HG02970 (cell line): ENCODE measurements at regions not wholly inside any gene's neighbourhood (a gene's known extent, or its start where the extent isn't known, plus 50 kb on each side); places are given as distances from the start of the nearest gene placed in this dataset.
"Not testable (repeated sequence)": the region's sequence is repeated elsewhere in the genome, so short reads cannot be mapped to it uniquely, and the experiment has no call there.

Source experiments
- ATAC-seq: cut with Tn5 transposase; IDR thresholded peaks from one replicate; pipeline ENCODE4 v1.9.1; 2021; ENCODE audit warnings: mild to moderate bottlenecking, moderate library complexity, moderate number of reproducible peaks; ENCODE audit not compliant: unreplicated experiment, low FRiP score

- no peak for ATAC-seq
Measured at GRCh38 chr7:34207810-34208209, 302.5 kb downstream of the BMPER start.

- ATAC-seq = no peak
Measured at GRCh38 chr7:34208878-34209621, 303.7 kb downstream of the BMPER start.

DNA sequence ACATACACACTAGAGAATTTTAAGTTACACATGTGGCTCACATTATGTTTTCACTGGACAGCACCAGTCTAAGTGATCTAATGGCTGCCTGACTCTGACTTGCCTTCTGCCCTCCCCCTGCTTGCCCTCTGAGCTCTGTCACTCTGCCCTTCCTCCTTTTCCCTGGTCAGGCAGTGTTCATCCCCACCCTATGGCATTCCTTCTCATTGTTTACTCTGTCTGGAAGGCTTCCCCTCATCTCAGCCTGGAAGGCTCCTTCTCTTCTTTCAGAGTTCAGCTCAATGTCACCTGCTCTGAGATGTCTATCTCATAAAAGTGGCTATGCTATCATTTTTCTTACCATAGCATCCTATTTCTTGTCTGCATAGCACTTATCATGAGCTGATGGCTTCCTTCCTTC is 305.7 kb downstream of the BMPER start:
- no peak for ATAC-seq

GRCh38 chr7:34217972-34218371 is 312.6 kb downstream of the BMPER start:
- ATAC-seq = no peak

DNA sequence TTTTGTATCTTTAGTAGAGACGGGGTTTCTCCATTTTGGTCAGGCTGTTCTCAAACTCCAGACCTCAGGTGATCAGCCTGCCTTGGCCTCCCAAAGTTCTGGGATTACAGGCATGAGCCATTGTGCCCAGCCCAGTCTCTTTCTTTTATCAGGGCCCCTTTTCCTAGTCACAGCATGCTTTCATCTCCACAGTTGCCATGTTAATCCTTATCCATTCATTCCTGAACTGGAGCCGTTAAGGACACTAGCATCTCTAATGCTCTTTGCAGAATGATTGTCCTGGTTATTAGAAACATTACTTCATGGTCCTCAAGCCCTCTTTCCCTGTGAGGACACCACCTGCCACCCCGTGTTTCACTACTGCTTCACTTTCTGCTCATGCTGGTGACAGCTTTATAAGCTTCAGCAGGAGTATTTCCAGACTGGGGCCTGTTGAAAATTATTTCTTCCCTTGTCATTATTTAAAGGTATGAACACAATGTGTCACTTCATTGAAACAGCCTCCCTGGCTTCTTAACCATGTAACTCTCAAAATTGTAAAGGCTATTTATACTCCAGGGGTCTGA is 313.9 kb downstream of the BMPER start:
- no peak for ATAC-seq

DNA sequence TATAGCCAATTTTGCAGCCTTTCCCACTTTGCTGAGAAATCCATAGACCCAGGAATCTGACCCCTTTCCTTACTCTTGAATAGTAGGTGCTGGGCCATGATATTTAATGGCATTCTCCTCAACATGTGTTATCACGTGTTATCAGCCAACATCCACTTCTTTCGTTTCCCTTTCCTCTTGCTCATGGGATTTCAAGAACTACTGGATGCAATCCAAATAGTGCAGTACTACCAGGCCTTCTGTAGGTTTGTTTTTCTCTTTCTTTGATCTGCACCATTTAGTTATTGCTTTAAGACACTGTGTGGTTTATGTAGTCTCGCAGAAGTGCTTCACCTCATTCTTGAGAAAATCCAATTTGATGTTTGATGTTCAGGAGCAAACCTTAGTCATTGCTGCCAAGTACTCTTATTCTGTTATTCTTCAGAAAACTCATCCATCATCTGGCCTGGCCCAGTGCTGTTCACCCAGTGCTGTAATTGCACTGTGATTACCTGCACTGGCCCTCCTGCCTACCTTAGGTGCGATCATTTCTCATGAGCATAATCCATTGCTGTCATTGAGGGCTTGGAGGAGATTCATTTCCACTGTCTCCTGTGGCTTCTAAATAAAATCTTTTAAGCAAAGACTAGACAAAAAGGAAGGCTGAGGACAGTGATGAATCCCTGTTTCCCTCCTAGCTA is 315.3 kb downstream of the BMPER start:
- no peak for ATAC-seq

GRCh38 chr7:34222316-34222715 is 317.0 kb downstream of the BMPER start:
- no peak for ATAC-seq

GRCh38 chr7:34222722-34223121 is 317.4 kb downstream of the BMPER start:
- no peak for ATAC-seq

DNA sequence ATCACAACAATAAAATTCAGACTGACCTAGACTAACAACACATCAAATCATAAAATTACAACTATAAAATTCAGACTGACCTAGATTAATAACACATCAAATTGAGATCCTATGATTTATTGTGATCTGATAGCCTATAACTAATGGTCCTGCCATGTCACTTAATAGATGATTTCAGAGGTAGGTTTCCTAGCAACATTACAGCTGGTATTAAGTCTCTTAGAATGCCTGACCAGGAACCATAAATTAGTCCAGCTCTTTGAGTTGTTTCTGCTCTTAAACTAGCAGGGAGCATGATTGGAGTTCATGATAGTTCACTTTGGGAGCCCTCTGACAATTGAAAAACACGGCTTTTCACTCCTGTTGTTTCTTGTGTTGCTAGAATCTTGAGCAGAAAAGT is 318.9 kb downstream of the BMPER start:
- ATAC-seq = no peak

GRCh38 chr7:34225193-34225592 is 319.9 kb downstream of the BMPER start:
- no peak for ATAC-seq

- no peak for ATAC-seq
Measured at GRCh38 chr7:34227525-34227924, 322.2 kb downstream of the BMPER start.

DNA sequence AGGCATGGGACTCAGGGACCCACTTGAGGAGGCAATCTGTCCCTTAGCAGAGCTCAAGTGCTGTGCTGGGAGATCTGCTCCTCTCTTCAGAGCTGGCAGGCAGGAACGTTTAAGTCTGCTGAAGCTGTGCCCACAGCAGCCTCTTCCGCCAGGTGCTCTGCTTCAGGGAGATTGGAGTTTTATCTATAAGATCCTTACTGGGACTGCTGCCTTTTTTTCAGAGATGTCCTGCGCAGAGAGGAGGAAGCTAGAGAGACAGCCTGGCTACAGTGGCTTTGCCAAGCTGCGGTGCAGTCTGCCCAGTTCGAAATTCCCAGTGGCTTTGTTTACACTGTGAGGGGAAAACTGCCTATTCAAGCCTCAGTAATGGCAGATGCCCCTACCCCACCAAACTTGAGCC is 329.8 kb downstream of the BMPER start:
- not testable (repeated sequence) for ATAC-seq

- no peak for ATAC-seq
Measured at GRCh38 chr7:34236057-34236456, 330.7 kb downstream of the BMPER start.

- no peak for ATAC-seq
Measured at GRCh38 chr7:34236839-34237492, 331.6 kb downstream of the BMPER start.

GRCh38 chr7:34237493-34237849 is 332.1 kb downstream of the BMPER start:
- no peak for ATAC-seq

GRCh38 chr7:34240417-34240816 is 335.1 kb downstream of the BMPER start:
- no peak for ATAC-seq

GRCh38 chr7:34242391-34242790 is 337.1 kb downstream of the BMPER start:
- no peak for ATAC-seq

GRCh38 chr7:34245246-34245645 is 339.9 kb downstream of the BMPER start:
- no peak for ATAC-seq

DNA sequence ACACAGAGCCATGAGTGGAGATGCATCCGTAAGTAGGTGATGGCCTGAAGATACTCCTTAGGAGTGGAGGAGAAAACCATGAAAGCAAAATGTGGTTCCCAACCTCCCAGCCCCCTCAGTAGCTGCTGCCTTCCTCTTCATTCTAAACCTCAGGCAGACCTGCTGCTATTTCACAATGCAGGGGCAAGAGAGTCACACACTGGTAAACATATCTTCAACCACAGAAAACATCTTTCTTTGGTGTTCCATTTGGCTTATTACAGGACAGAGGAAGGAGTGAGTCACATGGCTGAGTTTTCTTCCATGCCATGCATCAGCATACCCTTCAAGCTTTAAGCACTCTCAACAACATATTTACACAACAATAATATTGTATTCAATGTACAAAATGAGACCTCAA is 342.1 kb downstream of the BMPER start:
- ATAC-seq = no peak

GRCh38 chr7:34249192-34249591 is 343.9 kb downstream of the BMPER start:
- ATAC-seq = no peak

DNA sequence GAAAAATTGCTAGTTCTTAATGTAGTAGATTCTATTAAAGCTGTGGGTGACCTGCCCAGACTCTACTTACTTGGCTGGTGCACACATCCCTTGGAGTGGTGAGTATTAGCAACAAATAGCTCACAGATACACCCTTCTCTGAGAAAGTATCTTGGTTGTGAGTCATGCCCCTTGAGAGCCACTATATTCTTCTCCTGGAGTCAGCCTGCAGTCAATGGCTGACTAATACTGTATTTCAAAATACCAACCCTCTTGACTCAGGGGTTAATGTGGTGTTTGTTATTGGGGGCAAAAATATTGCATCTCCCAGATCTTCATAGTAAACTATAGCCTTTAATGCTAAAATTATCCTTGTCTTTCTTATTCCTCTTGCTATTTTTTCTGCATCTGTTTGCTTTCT is 354.9 kb downstream of the BMPER start:
- no peak for ATAC-seq
